ENCODE measurements at regions not wholly inside any gene's neighbourhood (a gene's known extent, or its start where the extent isn't known, plus 50 kb on each side); places are given as distances from the start of the nearest gene placed in this dataset.
"Not testable (repeated sequence)": the region's sequence is repeated elsewhere in the genome, so short reads cannot be mapped to it uniquely, and the experiment has no call there.

GRCh38 chr16:18263046-18263445 is 73.5 kb downstream of the NPIPA8 start:
- H3K9ac ChIP-seq; H3K4me1 ChIP-seq; H4K20me1 ChIP-seq; H3K36me3 ChIP-seq; H3K27ac ChIP-seq; H3K27me3 ChIP-seq; H3K9me3 ChIP-seq (replicated peaks in 1 of 11); H3K4me2 ChIP-seq; H3K4me3 ChIP-seq: not testable (repeated sequence)

GRCh38 chr16:18261848-18262247 is 74.7 kb downstream of the NPIPA8 start:
- H3K36me3 ChIP-seq; H3K4me2 ChIP-seq; H4K20me1 ChIP-seq; H3K9me3 ChIP-seq (replicated peaks in 1 of 11); H3K4me1 ChIP-seq; H3K27me3 ChIP-seq; H3K4me3 ChIP-seq; H3K9ac ChIP-seq; H3K27ac ChIP-seq: not testable (repeated sequence)

- not testable (repeated sequence) for H3K4me3 ChIP-seq; H3K36me3 ChIP-seq; H3K9me3 ChIP-seq (replicated peaks in 1 of 11); H3K4me1 ChIP-seq; H3K9ac ChIP-seq; H3K27me3 ChIP-seq; H3K27ac ChIP-seq; H3K4me2 ChIP-seq; H4K20me1 ChIP-seq
These were observed 76.9 kb downstream of the NPIPA8 start for GRCh38 chr16:18259496-18260176.

- not testable (repeated sequence) for H3K27me3 ChIP-seq, H3K27ac ChIP-seq
These were observed 83.6 kb downstream of the NPIPA8 start for GRCh38 chr16:18252943-18253342.

GRCh38 chr16:18230505-18230904 is 106.0 kb downstream of the NPIPA8 start:
- not testable (repeated sequence) for H4K20me1 ChIP-seq; H3K9me3 ChIP-seq (replicated peaks in 1 of 11); H3K27ac ChIP-seq; H3K36me3 ChIP-seq; H3K9ac ChIP-seq; H3K4me3 ChIP-seq; H3K4me2 ChIP-seq; H3K4me1 ChIP-seq; H3K27me3 ChIP-seq

More at GRCh38 chr16:18252943-18253342, 83.6 kb downstream of the NPIPA8 start:
- H3K4me1 ChIP-seq; H3K9ac ChIP-seq; H3K36me3 ChIP-seq; H3K9me3 ChIP-seq (replicated peaks in 1 of 11); H4K20me1 ChIP-seq; H3K4me2 ChIP-seq; H3K4me3 ChIP-seq: not testable (repeated sequence)

- not testable (repeated sequence) for H3K4me3 ChIP-seq
These were observed 114.2 kb downstream of the NPIPA8 start for GRCh38 chr16:18222054-18223009.

GRCh38 chr16:18217741-18218140 is 118.8 kb downstream of the NPIPA8 start:
- H3K9me3 ChIP-seq (replicated peaks in 1 of 11); H3K4me2 ChIP-seq; H3K27ac ChIP-seq; H3K4me1 ChIP-seq; H4K20me1 ChIP-seq; H3K4me3 ChIP-seq; H3K27me3 ChIP-seq; H3K36me3 ChIP-seq; H3K9ac ChIP-seq: not testable (repeated sequence)

More at GRCh38 chr16:18222054-18223009, 114.2 kb downstream of the NPIPA8 start:
- not testable (repeated sequence) for H3K9me3 ChIP-seq (replicated peaks in 1 of 11); H3K27ac ChIP-seq; H4K20me1 ChIP-seq; H3K9ac ChIP-seq; H3K4me1 ChIP-seq; H3K27me3 ChIP-seq; H3K36me3 ChIP-seq; H3K4me2 ChIP-seq

GRCh38 chr16:18216814-18217213 is 119.7 kb downstream of the NPIPA8 start:
- H3K27me3 ChIP-seq; H3K4me3 ChIP-seq; H3K4me1 ChIP-seq; H3K36me3 ChIP-seq; H3K9ac ChIP-seq; H3K9me3 ChIP-seq (replicated peaks in 1 of 11); H3K4me2 ChIP-seq; H4K20me1 ChIP-seq; H3K27ac ChIP-seq: not testable (repeated sequence)

GRCh38 chr16:18213810-18214209 is 122.7 kb downstream of the NPIPA8 start:
- not testable (repeated sequence) for H3K9ac ChIP-seq; H3K36me3 ChIP-seq; H3K27ac ChIP-seq; H3K4me3 ChIP-seq; H3K4me2 ChIP-seq; H3K4me1 ChIP-seq; H4K20me1 ChIP-seq; H3K9me3 ChIP-seq (replicated peaks in 1 of 11); H3K27me3 ChIP-seq

- H3K27ac ChIP-seq; H3K27me3 ChIP-seq; H3K4me2 ChIP-seq; H3K9me3 ChIP-seq (replicated peaks in 1 of 11); H3K4me3 ChIP-seq; H3K9ac ChIP-seq; H3K36me3 ChIP-seq; H4K20me1 ChIP-seq; H3K4me1 ChIP-seq: not testable (repeated sequence)
These were observed 125.0 kb downstream of the NPIPA8 start for GRCh38 chr16:18211505-18211904.

- not testable (repeated sequence) for H4K20me1 ChIP-seq; H3K9ac ChIP-seq; H3K4me3 ChIP-seq; H3K36me3 ChIP-seq; H3K9me3 ChIP-seq (replicated peaks in 1 of 11); H3K27ac ChIP-seq; H3K27me3 ChIP-seq; H3K4me1 ChIP-seq; H3K4me2 ChIP-seq
These were observed 131.8 kb downstream of the NPIPA8 start for GRCh38 chr16:18204786-18205185.

GRCh38 chr16:18204309-18204708 is 132.2 kb downstream of the NPIPA8 start:
- not testable (repeated sequence) for H3K9me3 ChIP-seq (replicated peaks in 1 of 11); H3K9ac ChIP-seq; H3K36me3 ChIP-seq; H3K27ac ChIP-seq; H3K4me3 ChIP-seq; H4K20me1 ChIP-seq; H3K27me3 ChIP-seq; H3K4me1 ChIP-seq; H3K4me2 ChIP-seq

GRCh38 chr16:18201511-18201910 is 135.0 kb downstream of the NPIPA8 start:
- H3K4me3 ChIP-seq, H3K36me3 ChIP-seq: not testable (repeated sequence)

GRCh38 chr16:18192389-18192788 is 144.1 kb downstream of the NPIPA8 start:
- H3K27ac ChIP-seq, H3K9ac ChIP-seq: not testable (repeated sequence)

More at GRCh38 chr16:18201511-18201910, 135.0 kb downstream of the NPIPA8 start:
- not testable (repeated sequence) for H3K27ac ChIP-seq; H4K20me1 ChIP-seq; H3K4me1 ChIP-seq; H3K27me3 ChIP-seq; H3K9me3 ChIP-seq (replicated peaks in 1 of 11); H3K9ac ChIP-seq; H3K4me2 ChIP-seq

More at GRCh38 chr16:18192389-18192788, 144.1 kb downstream of the NPIPA8 start:
- not testable (repeated sequence) for H3K36me3 ChIP-seq; H3K4me3 ChIP-seq; H4K20me1 ChIP-seq; H3K9me3 ChIP-seq (replicated peaks in 1 of 11); H3K4me2 ChIP-seq; H3K27me3 ChIP-seq; H3K4me1 ChIP-seq
